Left lobe of liver (tissue), 2 donors: ENCODE measurements at regions not wholly inside any gene's neighbourhood (a gene's known extent, or its start where the extent isn't known, plus 50 kb on each side); places are given as distances from the start of the nearest gene placed in this dataset.
A peak's percentile ranks its signal among the peaks of the same experiment; 100 is the strongest.
"Not testable (repeated sequence)": the region's sequence is repeated elsewhere in the genome, so short reads cannot be mapped to it uniquely, and the experiment has no call there.

ENCODE experiments used
- ATAC-seq: fragments of 200-7000 bp; cut with Tn5 transposase; one replicate; pipeline ENCODE4 v1.9.1; 2020; ENCODE audit warnings: mild to moderate bottlenecking, moderate library complexity
- DNase-seq: peaks from one replicate; pipeline ENCODE4 v3.0.0-alpha.2; 2020; ENCODE audit warnings: low spot score
- donor health status: DM: no; HTN: no; CAD: no; lungs with moderate emphysema.
- donor health status: DM: no; HTN: yes; CAD: no.

GRCh38 chr9:39663020-39663419, 307.6 kb downstream of the SPATA31A1 start:
- ATAC-seq, result peak; percentile 29
- DNase-seq, result not testable (repeated sequence)

- DNase-seq, ATAC-seq: not testable (repeated sequence)
Observed at GRCh38 chr9:39663713-39664112, 308.2 kb downstream of the SPATA31A1 start.

- not testable (repeated sequence) for ATAC-seq, DNase-seq
Observed at GRCh38 chr9:39665020-39665419, 309.6 kb downstream of the SPATA31A1 start.

GRCh38 chr9:39674437-39675210, 319.2 kb downstream of the SPATA31A1 start:
- not testable (repeated sequence) for DNase-seq, ATAC-seq

- not testable (repeated sequence) for ATAC-seq, DNase-seq
Observed at GRCh38 chr9:39675211-39675553, 319.7 kb downstream of the SPATA31A1 start.

GRCh38 chr9:39678534-39679263, 323.2 kb downstream of the SPATA31A1 start:
- not testable (repeated sequence) for ATAC-seq, DNase-seq

GRCh38 chr9:39680694-39681401, 325.4 kb downstream of the SPATA31A1 start:
- ATAC-seq, DNase-seq: not testable (repeated sequence)

- not testable (repeated sequence) for ATAC-seq, DNase-seq
Observed at GRCh38 chr9:39728862-39729261, 373.4 kb downstream of the SPATA31A1 start.

- ATAC-seq, DNase-seq: not testable (repeated sequence)
Observed at GRCh38 chr9:39744898-39745297, 389.4 kb downstream of the SPATA31A1 start.

- not testable (repeated sequence) for ATAC-seq
Observed at GRCh38 chr9:39775570-39775969, 420.1 kb downstream of the SPATA31A1 start.

GRCh38 chr9:39791356-39791755, 435.9 kb downstream of the SPATA31A1 start:
- peak; percentile 100 for ATAC-seq
- DNase-seq, result peak; percentile 87

More at GRCh38 chr9:39775570-39775969, 420.1 kb downstream of the SPATA31A1 start:
- not testable (repeated sequence) for DNase-seq

GRCh38 chr9:39797935-39798334, 442.5 kb downstream of the SPATA31A1 start:
- not testable (repeated sequence) for ATAC-seq, DNase-seq

- not testable (repeated sequence) for ATAC-seq, DNase-seq
Observed at GRCh38 chr9:39799252-39799651, 443.8 kb downstream of the SPATA31A1 start.

GRCh38 chr9:39802561-39802960, 447.1 kb downstream of the SPATA31A1 start:
- not testable (repeated sequence) for ATAC-seq, DNase-seq

GRCh38 chr9:39809401-39810226, 454.1 kb downstream of the SPATA31A1 start:
- peak; percentile 85 for DNase-seq

GRCh38 chr9:39810401-39810800, 454.9 kb downstream of the SPATA31A1 start:
- not testable (repeated sequence) for ATAC-seq, DNase-seq

More at GRCh38 chr9:39809401-39810226, 454.1 kb downstream of the SPATA31A1 start:
- ATAC-seq, result peak; percentile 87

- not testable (repeated sequence) for ATAC-seq, DNase-seq
Observed at GRCh38 chr9:39811615-39812014, 456.1 kb downstream of the SPATA31A1 start.

- DNase-seq, result not testable (repeated sequence)
Observed at GRCh38 chr9:39828457-39828856, 473.0 kb downstream of the SPATA31A1 start.

More at GRCh38 chr9:39828457-39828856, 473.0 kb downstream of the SPATA31A1 start:
- ATAC-seq, result not testable (repeated sequence)
